Mesothelial cell of epicardium (in vitro differentiated cells): ENCODE measurements at regions not wholly inside any gene's neighbourhood (a gene's known extent, or its start where the extent isn't known, plus 50 kb on each side); places are given as distances from the start of the nearest gene placed in this dataset.

Experiments
- DNase-seq, 2 experiments: peaks; one replicate each; pipeline ENCODE4 v3.0.0; 2021; ENCODE audit warnings: low spot score in 2 of 2; ENCODE audit not compliant: unreplicated experiment in 2 of 2
- H3K27ac Mint-ChIP-seq: 2 replicates; pipeline ENCODE4 v1.8.0; 2021; ENCODE audit warnings: mixed read lengths
- H3K27me3 Mint-ChIP-seq: 2 replicates; pipeline ENCODE4 v1.8.0; 2021; ENCODE audit warnings: low read depth, mixed read lengths
- H3K36me3 Mint-ChIP-seq: 2 replicates; pipeline ENCODE4 v1.8.0; 2021; ENCODE audit warnings: mixed read lengths
- H3K4me1 Mint-ChIP-seq: 2 replicates; pipeline ENCODE4 v1.8.0; 2021; ENCODE audit warnings: mixed read lengths
- H3K4me3 Mint-ChIP-seq: 2 replicates; pipeline ENCODE4 v1.8.0; 2021; ENCODE audit warnings: mild to moderate bottlenecking, moderate library complexity, mixed read lengths
- H3K9me3 Mint-ChIP-seq: 2 replicates; pipeline ENCODE4 v1.8.0; 2021; ENCODE audit warnings: mixed read lengths
- TF ChIP-seq, protein P1 (sequence below): fragments of 200-600 bp; sonication (generic); IDR thresholded peaks from one replicate; pipeline ENCODE4 v1.5.0; 2021; ENCODE audit warnings: antibody characterized with exemption; ENCODE audit not compliant: unreplicated experiment

DNA sequence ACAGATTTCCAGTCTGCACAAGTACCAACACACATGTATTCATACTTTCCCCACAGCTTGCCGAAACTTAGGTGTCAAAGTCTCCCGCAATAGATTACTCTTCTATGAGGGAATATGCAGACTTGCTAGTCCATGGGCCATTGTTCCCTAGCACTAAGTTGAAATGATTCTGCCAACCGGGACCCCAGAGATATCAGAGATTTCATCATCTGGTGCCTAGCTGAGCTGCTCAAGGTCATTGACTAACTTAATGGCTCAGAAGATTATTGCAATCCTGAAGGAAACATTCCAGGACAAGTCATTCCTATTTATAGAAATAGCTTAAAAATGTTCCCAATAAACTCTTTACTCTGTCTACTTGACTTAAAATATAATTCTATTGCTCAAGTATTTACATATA is 202.6 kb downstream of the PIK3R1 start:
- Mint-ChIP-seq H3K4me3 (no peak overlapping the region), H3K4me1 (peaks cover 35% of the 10 kb centered on the region), H3K27me3 (no peaks in the 10 kb centered on the region), H3K27ac (no peak overlapping the region), H3K9me3 (no peaks in the 10 kb centered on the region), H3K36me3 (no peaks in the 10 kb centered on the region)
- no peak for DNase-seq
- TF ChIP-seq, protein P1, sequence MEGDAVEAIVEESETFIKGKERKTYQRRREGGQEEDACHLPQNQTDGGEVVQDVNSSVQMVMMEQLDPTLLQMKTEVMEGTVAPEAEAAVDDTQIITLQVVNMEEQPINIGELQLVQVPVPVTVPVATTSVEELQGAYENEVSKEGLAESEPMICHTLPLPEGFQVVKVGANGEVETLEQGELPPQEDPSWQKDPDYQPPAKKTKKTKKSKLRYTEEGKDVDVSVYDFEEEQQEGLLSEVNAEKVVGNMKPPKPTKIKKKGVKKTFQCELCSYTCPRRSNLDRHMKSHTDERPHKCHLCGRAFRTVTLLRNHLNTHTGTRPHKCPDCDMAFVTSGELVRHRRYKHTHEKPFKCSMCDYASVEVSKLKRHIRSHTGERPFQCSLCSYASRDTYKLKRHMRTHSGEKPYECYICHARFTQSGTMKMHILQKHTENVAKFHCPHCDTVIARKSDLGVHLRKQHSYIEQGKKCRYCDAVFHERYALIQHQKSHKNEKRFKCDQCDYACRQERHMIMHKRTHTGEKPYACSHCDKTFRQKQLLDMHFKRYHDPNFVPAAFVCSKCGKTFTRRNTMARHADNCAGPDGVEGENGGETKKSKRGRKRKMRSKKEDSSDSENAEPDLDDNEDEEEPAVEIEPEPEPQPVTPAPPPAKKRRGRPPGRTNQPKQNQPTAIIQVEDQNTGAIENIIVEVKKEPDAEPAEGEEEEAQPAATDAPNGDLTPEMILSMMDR: no peak

DNA sequence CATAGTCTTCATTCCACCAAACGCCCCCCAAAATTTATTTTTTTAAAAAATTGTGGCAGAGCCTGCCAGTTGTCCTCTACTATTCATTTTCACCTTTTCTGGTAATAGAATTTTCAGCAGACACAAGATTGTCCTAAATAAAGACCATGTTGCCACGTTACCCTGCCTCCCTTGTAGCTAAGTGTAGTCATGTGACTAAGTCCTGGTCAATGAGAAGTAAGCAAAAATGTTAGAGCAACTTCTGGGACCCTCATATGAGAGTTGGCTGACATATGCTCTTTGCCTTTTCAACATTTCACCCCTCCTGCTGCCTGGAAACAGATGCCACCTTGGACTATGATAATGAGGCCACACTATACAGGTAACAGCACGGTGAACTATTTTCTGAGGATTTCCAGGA is 203.1 kb downstream of the PIK3R1 start:
- Mint-ChIP-seq H3K4me1 (peaks cover 35% of the 10 kb centered on the region), H3K36me3 (no peaks in the 10 kb centered on the region), H3K27me3 (no peaks in the 10 kb centered on the region), H3K4me3 (no peak overlapping the region), H3K9me3 (no peaks in the 10 kb centered on the region), H3K27ac (no peak overlapping the region)
- DNase-seq: no peak
- TF ChIP-seq, protein P1: no peak

DNA sequence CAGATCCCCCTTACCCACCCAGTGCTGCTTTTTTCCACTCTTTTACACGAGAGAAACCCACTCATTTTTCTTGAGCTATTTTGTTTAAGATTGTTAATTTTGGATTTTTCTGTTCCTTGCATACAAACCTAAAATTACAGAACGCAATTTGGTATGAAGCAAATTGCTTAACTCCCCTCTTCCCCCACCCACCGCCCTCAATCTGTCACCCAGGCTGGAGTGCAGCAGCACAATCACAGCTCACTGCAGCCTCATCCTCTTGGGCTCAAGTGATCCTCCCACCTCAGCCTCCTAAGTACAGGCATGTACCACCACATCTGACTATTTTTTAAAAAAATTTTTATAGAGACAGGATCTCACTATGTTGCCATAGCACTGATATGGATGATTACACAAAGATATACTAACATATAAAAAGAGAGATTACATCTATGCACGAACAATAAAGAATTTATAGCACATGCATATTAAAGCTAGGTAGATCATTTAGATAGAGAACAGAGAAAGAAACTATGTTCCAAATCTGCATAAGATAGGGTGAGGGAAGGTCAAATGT is 203.6 kb downstream of the PIK3R1 start:
- TF ChIP-seq, protein P1: no peak
- no peaks in the 10 kb centered on the region for H3K27me3 Mint-ChIP-seq

DNA sequence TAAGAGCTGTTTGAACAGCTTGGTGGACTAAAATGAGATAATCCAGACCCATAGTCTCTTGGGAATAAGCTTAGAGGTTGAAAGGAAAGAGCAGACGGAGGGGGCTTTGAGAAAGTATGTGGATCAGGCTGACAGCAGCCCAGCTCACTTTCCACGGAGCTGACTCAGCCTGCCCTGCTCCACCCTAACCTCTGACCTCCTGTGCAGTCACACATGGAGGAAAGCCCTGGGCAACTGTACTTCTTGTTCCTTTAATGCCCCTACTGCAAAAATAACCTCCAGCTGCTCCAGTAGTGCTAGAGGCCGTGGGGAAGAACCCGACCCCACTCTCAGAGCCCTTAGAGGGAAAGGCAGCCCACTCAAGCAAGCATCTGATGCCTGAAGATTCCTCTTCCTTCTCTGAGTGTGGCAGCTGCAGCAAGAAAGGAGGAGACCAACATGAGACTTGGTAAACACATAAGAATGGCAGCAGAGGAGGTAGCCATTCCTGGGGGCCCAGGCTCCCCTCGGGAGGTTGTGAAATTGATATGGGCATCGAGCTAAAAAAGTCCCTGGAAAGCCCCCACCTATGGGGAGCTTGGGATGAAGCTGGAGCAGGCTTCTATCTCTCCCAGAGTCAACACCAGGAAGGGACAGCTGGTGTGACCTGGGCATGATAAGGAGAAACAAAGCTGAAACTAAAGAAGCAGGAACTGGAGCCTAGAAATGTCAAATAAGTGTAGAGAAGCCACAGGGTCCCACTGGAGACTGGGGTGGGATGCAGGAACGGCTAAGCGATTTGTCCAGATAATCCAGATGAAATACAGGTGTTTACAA is 204.3 kb downstream of the PIK3R1 start:
- Mint-ChIP-seq H3K4me1 (peaks cover 32% of the 10 kb centered on the region), H3K27me3 (no peaks in the 10 kb centered on the region), H3K9me3 (no peaks in the 10 kb centered on the region), H3K4me3 (no peak overlapping the region), H3K27ac (no peak overlapping the region), H3K36me3 (no peaks in the 10 kb centered on the region)
- TF ChIP-seq, protein P1: no peak
- DNase-seq: no peak

More for the DNA sequence above, 203.6 kb downstream of the PIK3R1 start:
- Mint-ChIP-seq H3K36me3 (no peaks in the 10 kb centered on the region), H3K4me3 (no peak overlapping the region), H3K9me3 (no peaks in the 10 kb centered on the region), H3K27ac (no peak overlapping the region), H3K4me1 (peaks cover 35% of the 10 kb centered on the region)
- no peak for DNase-seq

DNA sequence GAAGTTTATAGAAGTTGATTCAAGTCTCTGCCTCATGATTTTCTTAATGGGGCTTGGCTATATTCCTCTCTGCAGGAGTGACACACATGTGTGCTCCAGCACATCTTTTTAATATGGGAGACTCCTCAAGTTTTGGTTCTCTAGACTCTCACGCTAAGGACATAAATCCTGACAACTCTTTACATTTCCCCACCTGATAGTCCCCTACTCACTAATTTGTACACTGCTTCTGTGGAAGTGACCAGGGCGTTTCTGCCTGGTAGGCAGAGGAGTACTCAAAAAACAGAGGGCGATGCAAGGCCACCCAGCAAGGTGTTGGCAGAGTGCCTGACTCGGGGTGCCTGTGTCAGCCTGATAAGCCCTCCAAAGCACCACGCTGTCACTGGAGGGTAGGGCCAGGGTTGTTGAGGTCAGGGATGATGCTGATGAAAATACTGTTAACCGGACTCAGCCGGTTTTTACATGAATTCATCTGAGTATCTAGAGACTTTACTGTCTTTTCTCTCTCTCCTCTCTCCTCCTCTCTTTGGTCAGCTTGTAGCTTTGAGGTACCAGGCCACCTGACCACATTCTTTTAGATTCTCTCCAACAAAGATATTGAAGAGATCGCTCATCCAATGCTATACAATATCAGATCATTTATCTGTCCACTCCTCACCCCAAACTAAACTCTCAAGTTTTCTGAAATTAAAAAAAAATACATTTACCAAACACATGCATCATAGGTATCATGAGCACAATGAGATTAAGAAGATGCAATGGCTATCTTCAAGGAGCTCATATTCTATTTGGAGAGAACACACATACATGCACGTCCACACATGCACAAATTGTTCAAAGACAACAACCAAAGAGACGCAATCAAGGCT is 205.2 kb downstream of the PIK3R1 start:
- TF ChIP-seq, protein P1: no peak
- no peak for DNase-seq
- H3K4me3 Mint-ChIP-seq: no peak overlapping the region
- H3K4me1 Mint-ChIP-seq: peaks cover 26% of the 10 kb centered on the region
- H3K27ac Mint-ChIP-seq: no peak overlapping the region
- H3K36me3 Mint-ChIP-seq: no peaks in the 10 kb centered on the region
- no peaks in the 10 kb centered on the region for H3K27me3 Mint-ChIP-seq
- no peaks in the 10 kb centered on the region for H3K9me3 Mint-ChIP-seq
